Nephron (organoid): ENCODE measurements at regions not wholly inside any gene's neighbourhood (a gene's known extent, or its start where the extent isn't known, plus 50 kb on each side); places are given as distances from the start of the nearest gene placed in this dataset.

Source experiments
- H3K27ac Mint-ChIP-seq, 3 experiments: 2 replicates each; pipeline ENCODE4 v1.8.0; 2020; ENCODE audit warnings: mixed read lengths in 3 of 3, mild to moderate bottlenecking in 2 of 3, moderate library complexity in 1 of 3
- H3K27me3 Mint-ChIP-seq: 2 replicates; pipeline ENCODE4 v1.8.0; 2021; ENCODE audit warnings: low read depth, mild to moderate bottlenecking, moderate library complexity, mixed read lengths
- H3K36me3 Mint-ChIP-seq: 2 replicates; pipeline ENCODE4 v1.8.0; 2020; ENCODE audit warnings: low read depth, mixed read lengths
- H3K4me1 Mint-ChIP-seq: 2 replicates; pipeline ENCODE4 v1.8.0; 2020; ENCODE audit warnings: mixed read lengths
- H3K4me3 Mint-ChIP-seq, 3 experiments: 2 replicates each; pipeline ENCODE4 v1.8.0; 2020; ENCODE audit warnings: mild to moderate bottlenecking in 3 of 3, mixed read lengths in 3 of 3, moderate library complexity in 2 of 3
- H3K9me3 Mint-ChIP-seq: 2 replicates; pipeline ENCODE4 v1.8.0; 2020; ENCODE audit warnings: mixed read lengths
- TF ChIP-seq, protein P1 (sequence below), 3 experiments: fragments of 200-600 bp; sonication (generic); IDR thresholded peaks; one replicate each; pipeline ENCODE4 v1.5.0; 2021; ENCODE audit warnings: antibody characterized with exemption in 3 of 3; ENCODE audit not compliant: unreplicated experiment in 3 of 3

DNA sequence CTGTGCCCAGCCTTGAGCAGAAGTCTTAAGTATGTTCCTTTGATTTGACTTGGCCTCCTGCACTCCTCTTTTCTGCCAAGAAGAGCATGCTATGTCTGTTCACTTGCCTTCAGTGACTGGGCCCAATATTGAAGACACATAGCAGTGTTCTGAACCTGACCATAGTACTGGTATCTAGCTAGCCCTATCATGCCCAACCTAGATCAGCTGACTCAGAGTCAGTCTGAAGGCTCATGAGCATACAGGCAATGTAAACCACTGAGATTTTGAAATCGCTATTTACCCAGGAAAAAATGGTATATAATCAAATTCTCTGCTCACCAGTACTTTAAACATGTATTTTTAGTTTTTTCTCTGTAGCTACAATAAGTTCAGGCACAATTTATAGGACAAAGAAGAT is 129.4 kb downstream of the TANC2 start:
- no peak overlapping the region for H3K4me3 Mint-ChIP-seq
- TF ChIP-seq, protein P1, sequence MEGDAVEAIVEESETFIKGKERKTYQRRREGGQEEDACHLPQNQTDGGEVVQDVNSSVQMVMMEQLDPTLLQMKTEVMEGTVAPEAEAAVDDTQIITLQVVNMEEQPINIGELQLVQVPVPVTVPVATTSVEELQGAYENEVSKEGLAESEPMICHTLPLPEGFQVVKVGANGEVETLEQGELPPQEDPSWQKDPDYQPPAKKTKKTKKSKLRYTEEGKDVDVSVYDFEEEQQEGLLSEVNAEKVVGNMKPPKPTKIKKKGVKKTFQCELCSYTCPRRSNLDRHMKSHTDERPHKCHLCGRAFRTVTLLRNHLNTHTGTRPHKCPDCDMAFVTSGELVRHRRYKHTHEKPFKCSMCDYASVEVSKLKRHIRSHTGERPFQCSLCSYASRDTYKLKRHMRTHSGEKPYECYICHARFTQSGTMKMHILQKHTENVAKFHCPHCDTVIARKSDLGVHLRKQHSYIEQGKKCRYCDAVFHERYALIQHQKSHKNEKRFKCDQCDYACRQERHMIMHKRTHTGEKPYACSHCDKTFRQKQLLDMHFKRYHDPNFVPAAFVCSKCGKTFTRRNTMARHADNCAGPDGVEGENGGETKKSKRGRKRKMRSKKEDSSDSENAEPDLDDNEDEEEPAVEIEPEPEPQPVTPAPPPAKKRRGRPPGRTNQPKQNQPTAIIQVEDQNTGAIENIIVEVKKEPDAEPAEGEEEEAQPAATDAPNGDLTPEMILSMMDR (IDR thresholded peaks at IDR 0.05; ENCODE audit: unreplicated experiment in 3 of 3): no peak
- no peak overlapping the region for H3K27ac Mint-ChIP-seq
- H3K36me3 Mint-ChIP-seq: peaks cover under 1% of the 10 kb centered on the region
- no peaks in the 10 kb centered on the region for H3K27me3 Mint-ChIP-seq
- peaks cover 4% of the 10 kb centered on the region for H3K9me3 Mint-ChIP-seq
- no peaks in the 10 kb centered on the region for H3K4me1 Mint-ChIP-seq

DNA sequence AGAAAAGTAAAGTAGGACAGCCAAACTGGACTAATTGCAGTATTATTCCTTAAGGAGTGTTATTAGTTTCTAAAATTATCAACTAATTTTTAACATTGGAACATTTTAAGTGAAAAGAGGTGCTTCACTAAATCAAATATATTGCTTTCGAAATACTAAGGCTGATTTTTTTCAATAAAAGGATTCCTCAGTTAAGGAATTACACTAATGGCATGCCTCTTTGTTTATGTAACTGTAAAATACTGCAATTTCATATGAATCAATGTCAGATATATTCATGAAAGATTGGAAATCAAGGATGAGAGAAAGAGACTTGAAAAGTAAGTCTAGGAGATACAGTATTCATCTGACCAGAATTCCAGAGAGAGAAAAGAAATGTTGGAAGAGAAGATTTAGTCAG is 129.8 kb downstream of the TANC2 start:
- H3K27me3 Mint-ChIP-seq: no peaks in the 10 kb centered on the region
- no peaks in the 10 kb centered on the region for H3K36me3 Mint-ChIP-seq
- TF ChIP-seq, protein P1 (IDR thresholded peaks at IDR 0.05; ENCODE audit: unreplicated experiment in 3 of 3): no peak
- H3K9me3 Mint-ChIP-seq: peaks cover 4% of the 10 kb centered on the region
- no peaks in the 10 kb centered on the region for H3K4me1 Mint-ChIP-seq
- H3K4me3 Mint-ChIP-seq: no peak overlapping the region
- no peak overlapping the region for H3K27ac Mint-ChIP-seq

DNA sequence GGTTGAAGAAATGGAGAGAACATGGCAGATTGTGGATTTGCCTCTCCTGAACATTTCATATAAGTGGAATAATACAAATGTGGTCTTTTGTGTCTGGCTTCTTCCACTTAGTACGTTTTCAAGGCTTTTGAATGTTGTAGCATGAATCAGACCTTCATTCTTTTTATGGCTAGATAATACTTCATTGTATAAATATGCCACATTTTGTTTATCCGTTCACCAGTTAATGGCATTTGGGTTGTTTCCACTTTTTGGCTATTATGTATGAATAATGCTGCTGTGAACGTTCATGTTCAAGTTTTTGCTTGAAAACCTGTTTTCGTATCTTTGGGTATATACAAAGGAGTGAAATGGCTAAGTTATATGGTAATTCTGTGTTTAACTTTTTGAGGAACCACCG is 130.4 kb downstream of the TANC2 start:
- TF ChIP-seq, protein P1 (IDR thresholded peaks at IDR 0.05; ENCODE audit: unreplicated experiment in 3 of 3): no peak
- Mint-ChIP-seq H3K9me3 (peaks cover 4% of the 10 kb centered on the region), H3K27me3 (no peaks in the 10 kb centered on the region), H3K36me3 (peaks cover under 1% of the 10 kb centered on the region), H3K4me1 (no peaks in the 10 kb centered on the region), H3K27ac (no peak overlapping the region), H3K4me3 (no peak overlapping the region)

DNA sequence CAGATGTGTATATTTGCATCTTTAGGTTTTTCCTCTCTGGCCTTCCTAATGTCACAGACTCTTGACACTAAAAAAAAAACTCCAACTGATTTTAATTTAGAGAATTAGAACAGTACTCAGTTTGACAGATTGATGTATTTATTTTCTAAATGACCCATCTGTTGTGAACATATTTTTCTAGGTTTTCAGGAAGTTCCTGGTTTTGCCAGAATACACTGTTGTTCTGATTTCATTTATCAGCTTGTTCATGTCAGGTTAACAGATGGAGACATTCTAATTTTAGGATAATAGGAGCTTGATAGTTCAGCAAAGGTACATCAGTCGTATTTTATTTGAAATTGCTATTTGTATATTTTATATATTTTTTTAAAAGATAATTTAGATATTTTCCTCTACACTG is 133.4 kb downstream of the TANC2 start:
- Mint-ChIP-seq H3K27ac (no peak overlapping the region), H3K9me3 (no peaks in the 10 kb centered on the region), H3K27me3 (no peaks in the 10 kb centered on the region), H3K4me1 (no peaks in the 10 kb centered on the region), H3K36me3 (peaks cover 5% of the 10 kb centered on the region), H3K4me3 (no peak overlapping the region)
- TF ChIP-seq, protein P1 (IDR thresholded peaks at IDR 0.05; ENCODE audit: unreplicated experiment in 3 of 3): no peak

DNA sequence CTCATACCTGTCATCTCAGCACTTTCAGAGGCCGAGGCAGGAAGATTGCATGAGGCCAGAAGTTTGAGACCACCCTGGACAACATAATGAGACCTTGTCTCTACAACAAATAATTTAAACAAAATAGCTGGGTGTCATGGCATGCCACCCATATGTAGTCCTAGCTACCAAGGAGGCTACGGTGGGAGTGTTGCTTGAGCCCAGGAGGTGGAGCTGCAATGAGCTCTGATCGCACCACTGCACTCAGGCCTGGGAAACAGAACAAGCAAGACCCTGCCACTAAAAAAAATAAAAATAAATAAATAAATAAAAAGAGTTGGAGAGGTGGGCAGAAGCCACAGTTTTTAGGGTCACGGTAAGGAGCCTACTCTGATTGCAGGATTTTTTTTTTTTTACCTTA is 136.0 kb downstream of the TANC2 start:
- Mint-ChIP-seq H3K27ac (no peak overlapping the region), H3K9me3 (no peaks in the 10 kb centered on the region), H3K4me1 (no peaks in the 10 kb centered on the region), H3K4me3 (no peak overlapping the region), H3K27me3 (no peaks in the 10 kb centered on the region), H3K36me3 (peaks cover 5% of the 10 kb centered on the region)
- TF ChIP-seq, protein P1 (IDR thresholded peaks at IDR 0.05; ENCODE audit: unreplicated experiment in 3 of 3): no peak

DNA sequence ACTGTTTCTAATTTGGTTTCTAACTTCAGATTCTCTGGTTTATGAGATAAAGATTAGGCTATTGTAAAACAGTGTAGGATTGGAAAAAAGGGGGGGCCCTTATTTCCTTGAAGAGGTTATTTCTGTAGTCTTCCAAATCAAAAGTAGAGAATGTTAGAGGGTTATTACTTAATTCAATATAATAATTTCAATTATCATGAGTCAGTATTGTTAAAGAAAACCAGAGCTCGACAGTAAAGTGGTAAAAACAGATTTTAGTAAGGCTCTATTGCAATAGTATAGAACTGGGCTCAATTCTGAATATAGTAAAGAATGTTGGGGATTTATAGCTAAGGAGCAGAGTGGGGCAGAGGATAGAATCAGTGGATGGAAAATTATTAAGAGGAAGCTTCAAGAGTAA is 140.0 kb downstream of the TANC2 start:
- Mint-ChIP-seq H3K27me3 (no peaks in the 10 kb centered on the region), H3K4me1 (peaks cover 6% of the 10 kb centered on the region), H3K9me3 (no peaks in the 10 kb centered on the region), H3K36me3 (peaks cover 5% of the 10 kb centered on the region), H3K4me3 (no peak overlapping the region), H3K27ac (no peak overlapping the region)
- TF ChIP-seq, protein P1 (IDR thresholded peaks at IDR 0.05; ENCODE audit: unreplicated experiment in 3 of 3): no peak
